A204.1 (cell line): ENCODE measurements at regions not wholly inside any gene's neighbourhood (a gene's known extent, or its start where the extent isn't known, plus 50 kb on each side); places are given as distances from the start of the nearest gene placed in this dataset.

Experiments
- FAIRE-seq: peaks from 2 replicates; lab custom pipeline; 2012; peaks lifted over from hg19 to GRCh38; lab: Jason Lieb, UNC

- FAIRE-seq = no peak
These were observed 88.0 kb upstream of the CTNNA1 start for GRCh38 chr5:138665261-138665660.

- FAIRE-seq = no peak
These were observed 88.8 kb upstream of the CTNNA1 start for GRCh38 chr5:138664276-138664943.

- no peak for FAIRE-seq
These were observed 88.4 kb upstream of the HSPA9 start for GRCh38 chr5:138663561-138663960.

GRCh38 chr5:138663009-138663408, 87.8 kb upstream of the HSPA9 start:
- no peak for FAIRE-seq

- FAIRE-seq = no peak
These were observed 87.4 kb upstream of the HSPA9 start for GRCh38 chr5:138662599-138662998.

- no peak for FAIRE-seq
These were observed 86.8 kb upstream of the HSPA9 start for GRCh38 chr5:138661991-138662434.

GRCh38 chr5:138661291-138661960, 86.2 kb upstream of the HSPA9 start:
- FAIRE-seq = no peak

- FAIRE-seq = no peak
These were observed 84.9 kb upstream of the HSPA9 start for GRCh38 chr5:138660051-138660572.

DNA sequence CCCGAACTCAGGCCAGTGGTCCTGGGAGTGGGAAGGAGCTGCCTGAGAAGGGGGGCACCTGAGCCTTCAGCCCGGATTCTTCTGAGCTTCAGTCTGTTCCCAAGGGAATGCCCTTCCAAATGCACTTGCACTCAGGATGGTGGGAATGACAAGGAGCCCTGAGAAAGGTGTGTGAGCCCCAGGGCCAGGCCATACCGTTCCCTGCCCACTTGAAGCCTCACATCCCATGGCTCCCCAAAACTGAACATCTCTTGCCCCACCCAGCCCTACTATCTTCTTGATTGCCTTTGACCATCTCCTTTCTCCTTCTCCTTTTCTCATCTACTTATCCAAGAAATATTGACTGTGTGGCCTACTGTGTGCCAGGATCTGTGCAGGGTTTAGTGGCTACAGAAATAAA, 84.4 kb upstream of the HSPA9 start:
- FAIRE-seq = no peak

- FAIRE-seq = no peak
These were observed 83.9 kb upstream of the HSPA9 start for GRCh38 chr5:138659121-138659520.

DNA sequence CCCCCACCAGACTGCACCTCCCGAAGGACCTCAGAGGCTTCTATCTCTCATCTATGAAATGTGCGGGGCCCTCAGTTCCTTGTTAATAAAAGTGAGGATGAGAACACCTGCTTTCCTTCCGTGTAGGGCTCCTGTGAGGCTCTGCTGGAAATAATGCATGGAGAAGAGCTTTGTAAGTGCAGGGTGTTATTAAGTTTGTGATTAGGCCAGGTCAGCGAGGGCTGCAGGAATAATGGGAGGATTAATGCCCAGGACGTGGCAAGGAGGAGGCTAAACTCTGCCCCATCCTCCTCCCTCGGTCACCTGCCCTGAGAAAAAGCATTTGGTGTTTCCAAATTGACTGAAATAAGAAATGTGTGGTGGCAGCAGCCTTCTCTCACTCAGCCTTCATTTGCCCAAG, 83.5 kb upstream of the HSPA9 start:
- no peak for FAIRE-seq

GRCh38 chr5:138657360-138657759, 82.2 kb upstream of the HSPA9 start:
- no peak for FAIRE-seq

DNA sequence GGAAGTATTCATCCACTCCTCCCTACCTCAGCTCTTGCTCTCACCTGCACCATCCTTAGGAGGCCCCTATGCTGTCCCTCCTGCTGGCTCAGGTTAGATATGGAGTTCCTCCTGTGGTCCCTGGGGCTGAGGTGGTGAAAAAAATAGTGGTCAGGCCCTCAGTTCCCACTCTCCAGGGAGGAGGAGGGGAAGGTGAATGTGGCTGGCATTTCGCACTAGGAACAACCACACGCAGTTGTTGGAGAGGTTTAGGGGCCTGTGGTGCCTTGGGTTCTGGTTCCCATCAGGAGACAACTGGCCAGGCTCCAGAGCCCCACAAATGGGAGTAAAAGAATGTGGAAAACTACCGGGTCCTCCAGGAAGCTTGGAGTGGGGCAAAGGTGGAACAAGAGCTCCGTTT, 81.7 kb upstream of the HSPA9 start:
- no peak for FAIRE-seq

DNA sequence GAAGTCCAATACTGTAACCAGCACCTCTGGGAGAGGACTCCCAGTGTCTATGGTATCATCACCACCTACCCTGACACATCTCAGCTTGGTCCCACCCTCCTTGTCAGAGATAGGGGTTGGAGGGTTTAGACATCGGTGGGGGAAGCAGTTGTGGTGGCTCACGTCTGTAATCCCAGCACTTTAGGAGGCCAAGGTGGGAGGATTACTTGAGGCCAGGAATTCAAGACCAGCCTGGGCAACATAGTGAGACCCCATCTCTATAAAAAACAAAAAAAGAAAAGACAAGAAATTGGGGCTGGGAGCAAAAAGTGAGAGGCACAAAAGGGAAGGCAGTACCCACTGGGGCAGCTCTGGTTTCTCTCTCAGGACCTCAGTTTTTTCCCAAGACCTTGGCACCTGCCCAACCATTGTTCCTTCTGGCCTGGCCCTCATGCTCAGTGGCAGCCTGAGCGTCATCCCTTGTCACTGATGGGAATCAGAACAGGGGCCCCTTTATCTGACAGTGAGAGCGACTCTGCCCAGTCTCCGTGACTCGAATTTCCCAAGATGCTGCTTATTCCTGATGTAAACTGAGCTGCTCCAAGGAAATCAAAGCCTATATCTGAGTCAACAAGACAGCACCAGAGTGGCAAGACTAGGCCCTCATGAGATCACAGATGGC, 80.5 kb upstream of the HSPA9 start:
- no peak for FAIRE-seq

- no peak for FAIRE-seq
These were observed 79.2 kb upstream of the HSPA9 start for GRCh38 chr5:138654281-138654867.

- no peak for FAIRE-seq
These were observed 78.3 kb upstream of the HSPA9 start for GRCh38 chr5:138653502-138653901.

DNA sequence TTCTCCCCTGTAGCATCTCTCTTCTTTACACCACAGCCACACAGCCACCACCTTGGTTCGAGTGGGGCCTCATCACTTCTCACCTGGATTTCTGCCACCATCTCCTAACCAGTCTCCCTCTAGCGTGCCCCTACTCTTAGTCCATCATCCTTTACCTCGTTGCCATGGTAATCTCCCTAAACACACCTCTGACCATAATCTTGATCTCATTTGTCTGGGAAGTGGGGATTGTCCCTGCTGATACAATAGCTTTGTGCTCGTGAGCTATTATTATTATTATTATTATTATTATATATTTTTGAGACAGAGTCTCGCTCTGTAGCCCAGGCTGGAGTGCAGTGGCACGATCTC, 76.5 kb upstream of the HSPA9 start:
- FAIRE-seq = no peak

DNA sequence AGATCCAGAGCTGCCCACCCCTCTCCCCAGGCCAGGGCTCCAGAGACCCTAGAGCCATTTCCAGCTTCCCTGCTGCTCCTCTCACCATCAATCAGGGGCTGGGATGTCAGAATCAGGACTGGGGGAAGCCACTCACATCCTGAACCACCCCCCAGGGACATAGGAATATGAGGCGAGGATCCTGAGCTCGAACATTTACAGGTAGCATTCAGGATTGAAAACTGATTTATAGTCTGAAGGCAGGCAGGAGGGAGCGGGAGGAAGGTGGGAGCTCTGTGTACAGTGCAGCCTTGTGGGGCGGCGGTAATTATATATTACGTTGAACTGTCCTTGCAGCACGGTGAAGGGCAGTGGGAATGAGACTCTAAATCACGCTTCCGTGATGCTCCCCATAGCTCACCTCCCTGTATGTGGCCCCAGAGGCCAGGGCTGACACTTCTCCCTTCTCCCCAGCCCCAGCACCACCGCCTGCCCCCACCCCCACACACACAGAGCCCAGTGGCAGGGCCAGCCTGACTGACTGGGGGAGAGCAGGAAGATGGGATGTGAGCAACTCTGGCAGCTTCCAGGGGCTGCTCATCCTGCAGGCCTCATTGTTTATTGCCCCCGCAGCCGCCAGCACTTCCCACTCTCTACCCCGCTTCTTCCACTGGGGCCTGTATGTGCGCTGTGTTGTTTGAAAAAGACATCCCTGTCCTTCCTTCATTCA, 76.0 kb upstream of the HSPA9 start:
- FAIRE-seq = no peak

DNA sequence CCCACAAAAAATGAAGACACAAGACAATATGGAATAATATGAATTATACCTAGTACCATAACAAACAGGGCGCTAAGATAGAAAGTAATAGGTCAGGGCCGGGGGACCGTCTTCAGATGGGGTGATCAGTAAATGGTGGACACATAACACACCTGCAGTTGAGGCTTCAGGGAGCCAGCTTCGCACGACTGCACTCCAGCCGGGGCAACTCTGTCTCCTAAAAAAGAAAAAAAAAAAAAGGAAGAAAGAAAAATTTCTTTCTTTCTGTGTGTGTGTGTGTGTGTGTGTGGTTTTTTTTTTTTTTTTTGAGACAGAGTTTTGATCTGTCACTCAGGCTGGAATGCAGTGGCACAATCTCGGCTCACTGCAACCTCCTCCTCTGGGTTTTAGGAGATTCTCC, 75.0 kb upstream of the HSPA9 start:
- no peak for FAIRE-seq

GRCh38 chr5:138649775-138650174, 74.6 kb upstream of the HSPA9 start:
- no peak for FAIRE-seq

DNA sequence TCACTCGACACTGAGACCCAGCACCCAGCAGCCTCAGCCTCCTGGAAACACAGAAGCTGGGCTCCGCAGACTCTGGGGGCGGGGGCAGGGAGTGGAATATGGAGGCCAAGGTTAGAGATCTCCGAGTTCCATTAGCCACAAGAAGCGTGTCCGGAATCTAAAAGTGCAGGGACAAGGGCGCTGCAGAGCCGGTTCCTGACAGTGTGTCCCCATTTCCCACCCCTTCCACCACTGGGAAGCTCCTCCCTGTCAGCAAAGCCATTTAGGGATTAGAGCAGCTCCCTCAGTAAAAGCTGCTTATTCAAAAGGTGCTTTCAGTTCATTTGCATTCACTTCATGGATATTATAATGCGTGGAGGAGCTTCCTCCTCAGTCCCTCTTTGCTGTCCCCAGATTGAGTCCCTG, 74.1 kb upstream of the HSPA9 start:
- FAIRE-seq = no peak

DNA sequence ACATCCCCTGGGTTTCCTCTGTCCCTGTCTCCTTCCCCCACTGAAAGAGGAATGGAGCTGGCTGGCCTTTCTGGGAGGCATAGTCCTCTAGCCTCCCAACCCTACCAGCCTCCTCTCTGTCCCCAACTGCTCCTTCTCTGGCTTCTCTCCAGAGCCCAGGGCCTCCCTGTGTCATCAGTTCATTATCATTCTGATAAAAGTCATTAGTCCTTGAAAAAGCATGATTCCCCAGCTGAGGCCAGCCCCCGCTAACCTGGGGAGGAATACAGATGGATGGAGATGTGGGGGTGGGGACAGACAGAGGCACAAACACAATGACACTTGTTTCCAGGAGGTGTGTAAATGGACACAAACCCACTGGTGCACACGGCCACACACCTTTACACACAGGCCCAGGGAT, 73.6 kb upstream of the HSPA9 start:
- FAIRE-seq = no peak
